GM23338 (cell line): ENCODE measurements at regions not wholly inside any gene's neighbourhood (a gene's known extent, or its start where the extent isn't known, plus 50 kb on each side); places are given as distances from the start of the nearest gene placed in this dataset.

Experiments
- ATAC-seq: fragments of 200-7000 bp; cut with Tn5 transposase; 3 replicates; pipeline ENCODE4 v1.9.1; 2020
- DNase-seq: peaks from one replicate; pipeline ENCODE4 v3.0.0-alpha.2; 2015; ENCODE audit warnings: low spot score
- H2AFZ ChIP-seq: fragments of 200-600 bp; sonication (generic); 2 replicates; pipeline ENCODE4 v1.8.0; 2016; ENCODE audit warnings: antibody characterized with exemption, mild to moderate bottlenecking, moderate library complexity
- H3F3A ChIP-seq: fragments of 200-600 bp; sonication (generic); replicated peaks from 2 replicates; pipeline ENCODE4 v1.8.0; 2017; ENCODE audit warnings: antibody characterized with exemption, mixed run types, low read depth
- H3K27ac ChIP-seq: fragments of 200-600 bp; sonication (generic); 2 replicates; pipeline ENCODE4 v1.6.1; 2016; ENCODE audit warnings: low read depth
- H3K27me3 ChIP-seq: fragments of 200-600 bp; sonication (generic); 2 replicates; pipeline ENCODE4 v1.8.0; 2016; ENCODE audit warnings: mild to moderate bottlenecking, mixed run types, moderate library complexity; ENCODE audit not compliant: insufficient read depth
- H3K36me3 ChIP-seq: fragments of 200-600 bp; sonication (generic); 2 replicates; pipeline ENCODE4 v1.8.0; 2016; ENCODE audit warnings: mild to moderate bottlenecking; ENCODE audit not compliant: insufficient read depth
- H3K4me1 ChIP-seq: fragments of 200-600 bp; sonication (generic); 2 replicates; pipeline ENCODE4 v1.8.0; 2016; ENCODE audit warnings: mild to moderate bottlenecking, moderate library complexity; ENCODE audit not compliant: insufficient read depth
- H3K4me2 ChIP-seq: fragments of 200-600 bp; sonication (generic); 2 replicates; pipeline ENCODE4 v1.7.1; 2017; ENCODE audit warnings: mixed run types
- H3K4me3 ChIP-seq: fragments of 200-600 bp; sonication (generic); 2 replicates; pipeline ENCODE4 v1.6.1; 2016; ENCODE audit warnings: mixed run types
- H3K79me2 ChIP-seq: fragments of 200-600 bp; sonication (generic); replicated peaks from 2 replicates; pipeline ENCODE4 v1.8.0; 2017; ENCODE audit warnings: mild to moderate bottlenecking; ENCODE audit not compliant: insufficient read depth
- H3K9me2 ChIP-seq: fragments of 200-600 bp; sonication (generic); 2 replicates; pipeline ENCODE4 v1.8.0; 2017; ENCODE audit not compliant: insufficient read depth
- H4K20me1 ChIP-seq: fragments of 200-600 bp; sonication (generic); replicated peaks from 2 replicates; pipeline ENCODE4 v1.8.0; 2017; ENCODE audit warnings: mild to moderate bottlenecking; ENCODE audit not compliant: insufficient read depth
- H3K27ac Mint-ChIP-seq: 2 replicates; pipeline ENCODE4 v1.8.0; 2020; ENCODE audit warnings: inconsistent platforms, mild to moderate bottlenecking, moderate library complexity, mixed read lengths
- H3K27me3 Mint-ChIP-seq: 3 replicates; pipeline ENCODE4 v1.8.0; 2022; ENCODE audit warnings: low read depth, mild to moderate bottlenecking, moderate library complexity, mixed read lengths, inconsistent platforms; ENCODE audit not compliant: insufficient read depth, poor library complexity
- H3K36me3 Mint-ChIP-seq: 3 replicates; pipeline ENCODE4 v1.8.0; 2021; ENCODE audit warnings: low read depth, mild to moderate bottlenecking, inconsistent platforms, moderate library complexity, mixed read lengths
- H3K4me1 Mint-ChIP-seq: 3 replicates; pipeline ENCODE4 v1.8.0; 2020; ENCODE audit warnings: mild to moderate bottlenecking, inconsistent platforms, mixed read lengths
- H3K4me3 Mint-ChIP-seq: 3 replicates; pipeline ENCODE4 v1.8.0; 2021; ENCODE audit warnings: moderate library complexity, mild to moderate bottlenecking, inconsistent platforms, mixed read lengths
- H3K9me3 Mint-ChIP-seq: 3 replicates; pipeline ENCODE4 v1.8.0; 2020; ENCODE audit warnings: moderate library complexity, mild to moderate bottlenecking, inconsistent platforms, mixed read lengths
- CREB1 ChIP-seq: fragments of 250-450 bp; sonication (Bioruptor Pico); IDR thresholded peaks from 2 replicates; pipeline ENCODE4 v1.5.0; 2020; ENCODE audit warnings: low read depth, mild to moderate bottlenecking, moderate library complexity
- CTCF ChIP-seq, 2 experiments: fragments of 200-600 bp in 1 of 2; sonication (generic) in 1 of 2; conservative IDR thresholded peaks; 2 replicates each; pipeline versions ENCODE4 v1.5.1 to v1.6.1; 2016 to 2017; ENCODE audit warnings: antibody characterized with exemption in 2 of 2, low read depth in 2 of 2, mild to moderate bottlenecking in 2 of 2, moderate library complexity in 1 of 2
- EZH2 ChIP-seq: fragments of 200-600 bp; sonication (generic); IDR thresholded peaks from one replicate; pipeline ENCODE4 v1.8.0; 2017; ENCODE audit warnings: antibody characterized with exemption, mild to moderate bottlenecking, low read depth; ENCODE audit not compliant: unreplicated experiment
- EZH2phosphoT487 ChIP-seq: fragments of 200-600 bp; sonication (generic); IDR thresholded peaks from one replicate; pipeline ENCODE4 v1.8.1; 2018; ENCODE audit warnings: antibody characterized with exemption; ENCODE audit not compliant: unreplicated experiment
- JUNB ChIP-seq: IDR thresholded peaks from one replicate; pipeline ENCODE4 v1.6.1; 2016; ENCODE audit warnings: antibody characterized with exemption; ENCODE audit not compliant: unreplicated experiment
- NANOG ChIP-seq: IDR thresholded peaks from 2 replicates; pipeline ENCODE4 v1.6.1; 2016; ENCODE audit warnings: antibody characterized with exemption, borderline replicate concordance
- POLR2AphosphoS5 ChIP-seq: IDR thresholded peaks from 2 replicates; pipeline ENCODE4 v1.6.1; 2016; ENCODE audit warnings: antibody characterized with exemption, low read depth
- REST ChIP-seq: IDR thresholded peaks from one replicate; pipeline ENCODE4 v1.6.1; 2018; ENCODE audit warnings: antibody characterized with exemption; ENCODE audit not compliant: unreplicated experiment
- STAT1 ChIP-seq: IDR thresholded peaks from one replicate; pipeline ENCODE4 v1.6.1; 2016; ENCODE audit warnings: antibody characterized with exemption; ENCODE audit not compliant: unreplicated experiment
- ZNF114 ChIP-seq: fragments of 250-450 bp; sonication (Bioruptor Pico); IDR thresholded peaks from 2 replicates; pipeline ENCODE4 v1.5.0; 2020; ENCODE audit warnings: mild to moderate bottlenecking, moderate library complexity
- ZNF331 ChIP-seq: fragments of 250-450 bp; sonication (Bioruptor Pico); IDR thresholded peaks from 2 replicates; pipeline ENCODE4 v1.5.0; 2020; ENCODE audit warnings: low read depth, mild to moderate bottlenecking, moderate library complexity
- ZNF462 ChIP-seq: fragments of 250-450 bp; sonication (Bioruptor Pico); IDR thresholded peaks from 2 replicates; pipeline ENCODE4 v1.5.0; 2020; ENCODE audit warnings: mild to moderate bottlenecking, moderate library complexity

DNA sequence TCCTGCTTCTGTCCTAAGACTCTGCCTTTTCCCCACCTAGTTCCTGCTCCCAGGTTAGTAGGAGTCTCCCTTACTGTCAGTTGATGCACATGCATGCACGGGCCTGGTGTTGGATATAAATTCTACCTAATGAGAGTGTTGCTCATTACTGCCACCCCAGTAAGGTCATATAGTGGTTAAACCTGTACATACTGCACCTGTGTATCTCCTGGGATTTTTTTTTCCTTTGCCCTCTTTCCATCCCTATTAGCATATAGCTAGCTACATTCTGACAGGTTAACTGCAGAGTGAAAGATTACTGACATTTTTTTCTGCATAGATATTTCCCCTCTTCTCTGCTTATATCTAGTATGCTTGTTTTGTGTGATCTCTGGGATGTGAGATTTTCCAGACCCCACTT is 201.5 kb upstream of the PIRT start:
- peaks cover 18% of the 10 kb centered on the region for H3K36me3 Mint-ChIP-seq
- peaks cover 91% of the 10 kb centered on the region for H3K9me3 Mint-ChIP-seq
- Histone ChIP-seq H3K9me2 (no peaks in the 10 kb centered on the region), H3K4me3 (no peak overlapping the region), H3K4me1 (no peaks in the 10 kb centered on the region), H4K20me1 (no peaks in the 10 kb centered on the region), H3K4me2 (no peak overlapping the region), H3K27ac (no peak overlapping the region), H3K27me3 (no peaks in the 10 kb centered on the region), H3K79me2 (no peaks in the 10 kb centered on the region), H3K36me3 (peaks cover 12% of the 10 kb centered on the region), H2AFZ (no peak overlapping the region), H3F3A (no peaks in the 10 kb centered on the region)
- H3K4me1 Mint-ChIP-seq, result no peaks in the 10 kb centered on the region
- no peak overlapping the region for H3K27ac Mint-ChIP-seq
- TF ChIP-seq ZNF331 (CRISPR knock-in tag) (no peak), STAT1 (no peak), CREB1 (CRISPR knock-in tag) (no peak), POLR2AphosphoS5 (no peak)
- DNase-seq (no peak), ATAC-seq (no peak)
- H3K4me3 Mint-ChIP-seq, result no peak overlapping the region
- peaks cover 7% of the 10 kb centered on the region for H3K27me3 Mint-ChIP-seq

- no peaks in the 10 kb centered on the region for H3K27me3 ChIP-seq
- DNase-seq (no peak), ATAC-seq (no peak)
- H3K4me2 ChIP-seq, result no peak overlapping the region
- H3K79me2 ChIP-seq, result no peaks in the 10 kb centered on the region
- no peaks in the 10 kb centered on the region for H3F3A ChIP-seq
- H3K4me3 ChIP-seq, result no peak overlapping the region
- Mint-ChIP-seq H3K4me1 (no peaks in the 10 kb centered on the region), H3K4me3 (no peak overlapping the region), H3K27ac (no peak overlapping the region), H3K9me3 (peaks cover 94% of the 10 kb centered on the region), H3K36me3 (peaks cover 31% of the 10 kb centered on the region), H3K27me3 (peaks cover 7% of the 10 kb centered on the region)
- peaks cover 8% of the 10 kb centered on the region; the same call in 1 of the 2 replicates for H3K36me3 ChIP-seq
- no peak overlapping the region for H3K27ac ChIP-seq
- no peaks in the 10 kb centered on the region for H3K9me2 ChIP-seq
- H4K20me1 ChIP-seq, result no peaks in the 10 kb centered on the region
- H2AFZ ChIP-seq, result no peak overlapping the region
- H3K4me1 ChIP-seq, result no peaks in the 10 kb centered on the region
- TF ChIP-seq ZNF331 (CRISPR knock-in tag), result no peak
- no peak for TF ChIP-seq ZNF462 (CRISPR knock-in tag)
- no peak for TF ChIP-seq CREB1 (CRISPR knock-in tag)
- no peak for TF ChIP-seq NANOG
- TF ChIP-seq REST, result no peak
- TF ChIP-seq EZH2phosphoT487, result no peak
- no peak for TF ChIP-seq ZNF114 (CRISPR knock-in tag)
- no peak for TF ChIP-seq JUNB
- TF ChIP-seq EZH2, result no peak
- no peak for TF ChIP-seq CTCF (conservative IDR thresholded peaks at IDR 0.05; ENCODE audit: low read depth in 2 of 2)
- TF ChIP-seq STAT1, result no peak
Measured at GRCh38 chr17:11035681-11036080, 197.8 kb upstream of the PIRT start.
